SK-N-SH (cell line): ENCODE measurements at regions not wholly inside any gene's neighbourhood (a gene's known extent, or its start where the extent isn't known, plus 50 kb on each side); places are given as distances from the start of the nearest gene placed in this dataset.

Source experiments
- CTCF ChIA-PET: fragments of 300-600, 350-600 bp; formaldehyde crosslinking; extraction: SDS; loops from one replicate; lab custom pipeline; 2021; lab: Yijun Ruan, JAX
- POLR2A ChIA-PET: fragments of 350-600 bp; sonication (Branson Sonifier 250); formaldehyde crosslinking; extraction: SDS; loops from one replicate; lab custom pipeline; 2020; ENCODE audit warnings: antibody characterized with exemption, inconsistent platforms; lab: Yijun Ruan, JAX
- DNase-seq: peaks from one replicate; pipeline ENCODE4 v3.0.0; 2012
- H2AFZ ChIP-seq: fragments of 200-600 bp; sonication (generic); 2 replicates; pipeline ENCODE4 v1.8.1; 2016; ENCODE audit warnings: antibody characterized with exemption, mild to moderate bottlenecking, low read depth
- H3F3A ChIP-seq: fragments of 200-600 bp; sonication (generic); replicated peaks from 2 replicates; pipeline ENCODE3; 2016; ENCODE audit warnings: antibody characterized with exemption, mild to moderate bottlenecking; ENCODE audit not compliant: insufficient read depth
- H3K27ac ChIP-seq, 2 experiments: fragments of 200-500 bp in 1 of 2; fragments of 200-600 bp in 1 of 2; sonication (Bioruptor generic) in 1 of 2; sonication (generic), shearing (Covaris generic) in 1 of 2; 2 replicates each; pipeline versions ENCODE4 v1.5.1 to v1.6.1; 2014 to 2016; ENCODE audit warnings: low read depth in 2 of 2, inconsistent platforms in 1 of 2, low read length in 1 of 2, mild to moderate bottlenecking in 1 of 2, mixed read lengths in 1 of 2
- H3K27me3 ChIP-seq: fragments of 200-600 bp; sonication (generic), shearing (Covaris generic); 2 replicates; pipeline ENCODE4 v1.6.1; 2016; ENCODE audit warnings: mixed run types; ENCODE audit not compliant: insufficient read depth
- H3K36me3 ChIP-seq, 2 experiments: fragments of 200-500 bp in 1 of 2; fragments of 200-600 bp in 1 of 2; sonication (Bioruptor generic) in 1 of 2; sonication (generic) in 1 of 2; replicated peaks in 1 of 2; 2 replicates each; pipeline versions ENCODE3 to v1.5.1; 2014 to 2016; ENCODE audit warnings: low read length in 1 of 2, mild to moderate bottlenecking in 1 of 2; ENCODE audit not compliant: insufficient read depth in 2 of 2, control insufficient read depth in 1 of 2
- H3K4me1 ChIP-seq, 2 experiments: fragments of 200-500 bp in 1 of 2; fragments of 200-600 bp in 1 of 2; sonication (Bioruptor generic) in 1 of 2; sonication (generic), shearing (Covaris generic) in 1 of 2; 2 replicates each; pipeline versions ENCODE4 v1.5.1 to v1.6.1; 2014 to 2016; ENCODE audit warnings: low read depth in 1 of 2, low read length in 1 of 2, mixed run types in 1 of 2; ENCODE audit not compliant: insufficient read depth in 2 of 2, control insufficient read depth in 1 of 2
- H3K4me2 ChIP-seq: fragments of 200-600 bp; sonication (generic), shearing (Covaris generic); 2 replicates; pipeline ENCODE4 v1.6.1; 2017; ENCODE audit warnings: mixed run types
- H3K4me3 ChIP-seq, 2 experiments: fragments of 200-500 bp in 1 of 2; fragments of 200-600 bp in 1 of 2; sonication (Bioruptor generic) in 1 of 2; sonication (generic), shearing (Covaris generic) in 1 of 2; 2 replicates each; pipeline versions ENCODE4 v1.5.1 to v1.8.1; 2014 to 2016; ENCODE audit warnings: low read depth in 2 of 2, inconsistent platforms in 1 of 2, low read length in 1 of 2, mild to moderate bottlenecking in 1 of 2, mixed read lengths in 1 of 2, moderate library complexity in 1 of 2
- H3K79me2 ChIP-seq: fragments of 200-600 bp; sonication (generic); 2 replicates; pipeline ENCODE4 v1.8.1; 2017; ENCODE audit warnings: mild to moderate bottlenecking; ENCODE audit not compliant: insufficient read depth
- H3K9ac ChIP-seq: fragments of 200-600 bp; sonication (generic); 2 replicates; pipeline ENCODE4 v1.6.1; 2017; ENCODE audit warnings: mixed run types
- H3K9me2 ChIP-seq: fragments of 200-600 bp; sonication (generic); 2 replicates; pipeline ENCODE4 v1.6.1; 2017; ENCODE audit warnings: mixed run types
- H3K9me3 ChIP-seq: fragments of 200-600 bp; sonication (generic); 2 replicates; pipeline ENCODE4 v1.6.1; 2017; ENCODE audit warnings: mixed run types, mild to moderate bottlenecking, moderate library complexity
- H4K20me1 ChIP-seq: fragments of 200-600 bp; sonication (generic); 2 replicates; pipeline ENCODE4 v1.6.1; 2017; ENCODE audit warnings: mild to moderate bottlenecking, mixed run types; ENCODE audit not compliant: insufficient read depth
- CHD2 ChIP-seq: fragments of 150-350 bp; IDR thresholded peaks from 2 replicates; pipeline ENCODE4 v1.6.1; 2018; ENCODE audit warnings: low read length; ENCODE audit not compliant: partially characterized antibody
- ELF1 ChIP-seq: IDR thresholded peaks from 2 replicates; pipeline ENCODE4 v1.4.0; 2012
- EZH2phosphoT487 ChIP-seq: fragments of 200-600 bp; sonication (generic); IDR thresholded peaks from 2 replicates; pipeline ENCODE4 v1.6.1; 2017; ENCODE audit warnings: low read depth, mixed run types, mild to moderate bottlenecking, antibody characterized with exemption, moderate library complexity, borderline replicate concordance
- FOSL2 ChIP-seq: IDR thresholded peaks from 2 replicates; pipeline ENCODE4 v1.4.0; 2012; ENCODE audit warnings: low read depth, mild to moderate bottlenecking, moderate library complexity, borderline replicate concordance
- FOXM1 ChIP-seq: IDR thresholded peaks from 2 replicates; pipeline ENCODE4 v1.4.0; 2012; ENCODE audit warnings: low read depth, mild to moderate bottlenecking
- JUND ChIP-seq: IDR thresholded peaks from 2 replicates; pipeline ENCODE4 v1.4.0; 2012
- NFIC ChIP-seq: IDR thresholded peaks from 2 replicates; pipeline ENCODE4 v1.4.0; 2012; ENCODE audit warnings: borderline replicate concordance
- RAD21 ChIP-seq: IDR thresholded peaks from 2 replicates; pipeline ENCODE4 v1.6.1; 2012; ENCODE audit warnings: mild to moderate bottlenecking, low read length
- RCOR1 ChIP-seq: fragments of 150-350 bp; IDR thresholded peaks from 2 replicates; pipeline ENCODE4 v1.6.1; 2017; ENCODE audit warnings: antibody characterized with exemption, low read length
- RXRA ChIP-seq: IDR thresholded peaks from 2 replicates; pipeline ENCODE4 v1.4.0; 2012; ENCODE audit warnings: low read depth, mild to moderate bottlenecking, borderline replicate concordance
- SMC3 ChIP-seq: IDR thresholded peaks from 2 replicates; pipeline ENCODE4 v1.6.1; 2012; ENCODE audit warnings: low read depth, low read length, improper control_type of control experiment
- TAF1 ChIP-seq: IDR thresholded peaks from 2 replicates; pipeline ENCODE4 v1.6.1; 2012; ENCODE audit warnings: low read depth, mild to moderate bottlenecking, low read length, moderate library complexity, borderline replicate concordance
- TCF12 ChIP-seq: IDR thresholded peaks from 2 replicates; pipeline ENCODE4 v1.4.0; 2012
- TEAD4 ChIP-seq: IDR thresholded peaks from 2 replicates; pipeline ENCODE4 v1.4.0; 2012; ENCODE audit warnings: mild to moderate bottlenecking, borderline replicate concordance; ENCODE audit not compliant: insufficient read depth
- YY1 ChIP-seq: IDR thresholded peaks from 2 replicates; pipeline ENCODE4 v1.4.0; 2012; ENCODE audit warnings: low read depth, mild to moderate bottlenecking
- WGBS: methylation state at CpG from one replicate; pipeline ENCODE4 v1.1.6; 2017; ENCODE audit warnings: low lambda C conversion rate; 5-methylcytosine and 5-hydroxymethylcytosine counted together
- TF ChIP-seq, protein P1 (sequence below): IDR thresholded peaks from 2 replicates; pipeline ENCODE4 v1.4.0; 2012; ENCODE audit warnings: low read depth
- TF ChIP-seq, protein P2 (sequence below): fragments of 150-350 bp; IDR thresholded peaks from 2 replicates; pipeline ENCODE4 v1.6.1; 2017; ENCODE audit warnings: antibody characterized with exemption, low read length, low read depth, borderline replicate concordance
- TF ChIP-seq, protein P3 (sequence below): IDR thresholded peaks from 2 replicates; pipeline ENCODE4; 2012
- TF ChIP-seq, protein P4 (sequence below): IDR thresholded peaks from 2 replicates; pipeline ENCODE4 v1.4.0; 2012; ENCODE audit warnings: low read depth, borderline replicate concordance

DNA sequence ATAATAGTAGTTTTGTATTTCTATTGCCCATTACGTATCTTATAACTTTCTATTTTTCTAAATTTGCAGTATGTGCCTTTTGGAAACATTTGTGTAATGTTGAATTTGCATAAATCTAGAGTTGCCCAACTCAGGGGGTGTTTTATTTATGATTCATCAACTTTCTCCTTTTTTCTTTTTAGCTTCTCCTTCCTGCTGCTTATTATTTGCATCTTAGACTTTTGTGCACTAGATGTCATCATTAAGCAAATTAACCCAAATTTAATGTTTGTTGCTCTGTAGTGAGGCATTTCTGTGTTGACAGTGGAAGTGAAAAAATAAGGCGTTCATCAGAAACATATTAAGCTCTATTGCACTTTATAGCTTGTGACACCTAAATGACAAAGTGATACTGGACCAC is 56.2 kb upstream of the ZBED5 start:
- H2AFZ ChIP-seq = no peak overlapping the region
- peaks cover 0 to 9% of the 10 kb centered on the region in 2 experiments; a peak in 1 of 4 replicates for H3K4me1 ChIP-seq
- H3K4me2 ChIP-seq = no peak overlapping the region
- DNase-seq = no peak
- no peak overlapping the region for H3K27ac ChIP-seq
- CTCF ChIA-PET = interaction anchor here (0.6 to 1.8 kb wide), 3 partner anchors 107 to 145 kb away, joined by 3 to 7 read pairs (median 3); no protein-coding TSS in a partner anchor
- H3K36me3 ChIP-seq = no peaks in the 10 kb centered on the region
- H4K20me1 ChIP-seq = no peaks in the 10 kb centered on the region
- POLR2A ChIA-PET = interaction anchor here (1.1 kb wide), 1 partner anchor 17 kb away, joined by 4 read pairs; no protein-coding TSS in a partner anchor
- no peaks in the 10 kb centered on the region for H3K9me2 ChIP-seq
- no peaks in the 10 kb centered on the region for H3K79me2 ChIP-seq
- 92% methylated on average over 2 of the region's 2 CpGs for WGBS
- H3K4me3 ChIP-seq = no peak overlapping the region
- H3K27me3 ChIP-seq = no peaks in the 10 kb centered on the region
- H3K9ac ChIP-seq = no peak overlapping the region
- peaks cover 1% of the 10 kb centered on the region for H3F3A ChIP-seq
- no peaks in the 10 kb centered on the region for H3K9me3 ChIP-seq
- TF ChIP-seq YY1 (no peak), TEAD4 (no peak), NFIC (no peak), FOXM1 (no peak), JUND (no peak), ELF1 (no peak), TCF12 (no peak), TAF1 (no peak), EZH2phosphoT487 (no peak), CHD2 (no peak), RXRA (no peak), SMC3 (no peak), RAD21 (no peak), RCOR1 (no peak), FOSL2 (no peak)
- TF ChIP-seq, protein P1, sequence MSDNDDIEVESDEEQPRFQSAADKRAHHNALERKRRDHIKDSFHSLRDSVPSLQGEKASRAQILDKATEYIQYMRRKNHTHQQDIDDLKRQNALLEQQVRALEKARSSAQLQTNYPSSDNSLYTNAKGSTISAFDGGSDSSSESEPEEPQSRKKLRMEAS = no peak
- TF ChIP-seq, protein P2, sequence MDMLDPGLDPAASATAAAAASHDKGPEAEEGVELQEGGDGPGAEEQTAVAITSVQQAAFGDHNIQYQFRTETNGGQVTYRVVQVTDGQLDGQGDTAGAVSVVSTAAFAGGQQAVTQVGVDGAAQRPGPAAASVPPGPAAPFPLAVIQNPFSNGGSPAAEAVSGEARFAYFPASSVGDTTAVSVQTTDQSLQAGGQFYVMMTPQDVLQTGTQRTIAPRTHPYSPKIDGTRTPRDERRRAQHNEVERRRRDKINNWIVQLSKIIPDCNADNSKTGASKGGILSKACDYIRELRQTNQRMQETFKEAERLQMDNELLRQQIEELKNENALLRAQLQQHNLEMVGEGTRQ = no peak
- TF ChIP-seq, protein P3, sequence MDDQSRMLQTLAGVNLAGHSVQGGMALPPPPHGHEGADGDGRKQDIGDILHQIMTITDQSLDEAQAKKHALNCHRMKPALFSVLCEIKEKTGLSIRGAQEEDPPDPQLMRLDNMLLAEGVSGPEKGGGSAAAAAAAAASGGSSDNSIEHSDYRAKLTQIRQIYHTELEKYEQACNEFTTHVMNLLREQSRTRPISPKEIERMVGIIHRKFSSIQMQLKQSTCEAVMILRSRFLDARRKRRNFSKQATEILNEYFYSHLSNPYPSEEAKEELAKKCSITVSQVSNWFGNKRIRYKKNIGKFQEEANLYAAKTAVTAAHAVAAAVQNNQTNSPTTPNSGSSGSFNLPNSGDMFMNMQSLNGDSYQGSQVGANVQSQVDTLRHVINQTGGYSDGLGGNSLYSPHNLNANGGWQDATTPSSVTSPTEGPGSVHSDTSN = no peak
- TF ChIP-seq, protein P4, sequence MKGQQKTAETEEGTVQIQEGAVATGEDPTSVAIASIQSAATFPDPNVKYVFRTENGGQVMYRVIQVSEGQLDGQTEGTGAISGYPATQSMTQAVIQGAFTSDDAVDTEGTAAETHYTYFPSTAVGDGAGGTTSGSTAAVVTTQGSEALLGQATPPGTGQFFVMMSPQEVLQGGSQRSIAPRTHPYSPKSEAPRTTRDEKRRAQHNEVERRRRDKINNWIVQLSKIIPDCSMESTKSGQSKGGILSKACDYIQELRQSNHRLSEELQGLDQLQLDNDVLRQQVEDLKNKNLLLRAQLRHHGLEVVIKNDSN = no peak
